ENCODE measurements at regions not wholly inside any gene's neighbourhood (a gene's known extent, or its start where the extent isn't known, plus 50 kb on each side); places are given as distances from the start of the nearest gene placed in this dataset.
"Not testable (repeated sequence)": the region's sequence is repeated elsewhere in the genome, so short reads cannot be mapped to it uniquely, and the experiment has no call there.

DNA sequence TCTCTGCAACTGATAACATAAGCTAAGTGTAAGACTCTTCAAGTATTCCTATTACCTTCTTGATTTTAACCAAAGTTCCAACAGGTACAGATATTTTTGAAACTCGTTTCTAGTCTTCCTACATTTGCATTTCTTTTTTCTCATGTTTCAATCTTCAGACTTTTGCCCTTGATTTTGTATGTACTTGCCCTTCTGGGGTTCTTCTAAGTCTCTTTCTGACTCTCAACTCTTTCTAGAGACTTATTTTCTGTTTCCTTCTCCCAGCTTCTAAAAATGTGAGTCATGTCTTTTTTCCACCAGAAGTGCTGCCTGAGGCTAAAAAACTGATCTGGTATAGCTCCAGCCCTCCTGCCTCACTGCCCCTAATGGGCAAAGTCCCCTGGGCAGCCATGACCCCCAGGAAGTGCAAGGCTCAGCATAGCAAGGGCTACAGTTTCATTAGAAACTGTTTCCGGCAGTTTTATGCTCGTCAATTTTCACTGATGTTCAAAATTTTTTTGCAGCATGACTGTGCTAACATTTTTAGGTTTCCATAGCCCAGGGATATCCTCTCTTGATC is 265.9 kb downstream of the SEC16B start:
- no peak overlapping the region for H3K27ac Mint-ChIP-seq
- H3K4me1 Mint-ChIP-seq = no peaks in the 10 kb centered on the region
- ATAC-seq (replicated peaks) (no peak), DNase-seq (no peak)
- no peak overlapping the region for H3K4me3 Mint-ChIP-seq
- H3K9me3 Mint-ChIP-seq = no peaks in the 10 kb centered on the region
- no peaks in the 10 kb centered on the region for H3K36me3 Mint-ChIP-seq
- H3K27me3 Mint-ChIP-seq = no peaks in the 10 kb centered on the region

DNA sequence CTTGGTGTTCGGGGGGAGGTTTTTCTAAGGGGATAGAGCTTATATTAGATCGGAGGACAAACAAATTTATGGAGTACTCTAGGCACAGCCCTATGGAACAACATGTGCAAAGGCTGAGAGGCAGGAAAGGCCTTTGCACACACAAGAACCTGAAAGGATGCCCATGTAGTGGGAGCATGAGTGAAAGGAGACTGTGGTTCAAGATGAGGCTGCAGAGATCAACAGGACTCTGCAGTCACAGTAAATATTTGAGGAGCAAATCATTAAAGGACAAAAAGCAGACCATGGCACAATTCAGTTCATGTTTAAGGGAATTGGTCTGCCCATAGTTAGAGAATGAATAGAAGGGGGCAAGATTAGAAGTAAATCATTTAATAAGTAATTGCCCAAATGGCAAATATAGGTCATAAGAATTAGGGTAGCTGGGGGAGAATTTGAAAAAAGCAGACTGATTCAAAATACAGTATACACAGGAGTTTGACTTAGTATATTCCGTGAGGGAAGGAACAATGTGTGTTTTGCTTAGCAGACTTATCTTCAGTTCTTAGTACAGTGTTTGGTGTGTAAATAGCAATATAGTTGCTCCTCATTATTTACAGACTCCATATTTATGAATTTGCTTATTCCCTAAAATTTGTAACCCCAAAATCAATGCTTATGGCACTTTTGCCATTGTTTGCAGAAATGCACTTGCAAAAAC is 268.1 kb downstream of the SEC16B start:
- Mint-ChIP-seq H3K27me3 (no peaks in the 10 kb centered on the region), H3K27ac (no peak overlapping the region)

DNA sequence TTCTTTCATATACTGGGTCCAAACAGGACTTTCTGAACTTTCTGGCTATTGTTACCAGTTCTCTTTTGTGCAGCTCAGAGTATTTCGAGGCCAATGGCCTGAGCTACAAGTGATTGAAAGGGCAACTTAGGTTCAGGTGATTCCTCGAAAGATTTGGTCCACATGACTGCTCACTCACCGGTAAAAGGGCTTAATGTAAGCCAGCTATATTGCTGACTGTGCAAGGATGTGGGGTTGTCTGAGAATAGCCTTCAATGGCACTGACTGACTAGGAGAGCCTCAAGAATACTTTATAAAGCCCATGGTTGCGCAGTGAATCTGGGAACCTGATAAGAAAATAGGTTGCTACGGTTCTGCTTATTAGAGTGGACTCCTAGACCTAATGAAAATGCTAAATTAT is 269.0 kb downstream of the SEC16B start:
- Mint-ChIP-seq H3K4me3 (no peak overlapping the region), H3K27me3 (no peaks in the 10 kb centered on the region), H3K36me3 (no peaks in the 10 kb centered on the region), H3K27ac (no peak overlapping the region), H3K9me3 (no peaks in the 10 kb centered on the region), H3K4me1 (no peaks in the 10 kb centered on the region)
- DNase-seq = no peak
- no peak for ATAC-seq (replicated peaks)

More for the DNA sequence above, 268.1 kb downstream of the SEC16B start:
- H3K9me3 Mint-ChIP-seq = no peaks in the 10 kb centered on the region
- no peaks in the 10 kb centered on the region for H3K36me3 Mint-ChIP-seq
- H3K4me1 Mint-ChIP-seq = no peaks in the 10 kb centered on the region
- DNase-seq = no peak
- no peak overlapping the region for H3K4me3 Mint-ChIP-seq
- ATAC-seq (replicated peaks) = no peak

DNA sequence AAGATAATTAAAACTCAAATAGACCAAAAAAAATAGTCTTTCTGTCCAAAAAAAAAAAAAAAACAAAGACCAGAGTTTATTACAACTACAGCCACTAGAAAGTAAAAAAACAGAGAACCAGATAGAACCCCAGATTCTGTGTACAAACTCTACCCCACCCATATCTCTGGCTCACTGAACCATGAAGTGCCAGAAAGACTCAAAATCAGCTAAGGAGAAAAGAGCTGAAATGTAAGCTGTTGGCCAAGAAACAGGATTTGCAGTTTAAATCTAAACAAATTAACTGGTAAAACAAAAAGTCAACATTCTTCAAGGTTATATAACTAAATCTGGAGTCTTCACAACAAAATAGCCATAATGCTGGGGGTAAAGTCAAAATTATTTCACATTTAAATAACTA is 278.9 kb downstream of the SEC16B start:
- no peaks in the 10 kb centered on the region for H3K4me1 Mint-ChIP-seq
- peaks cover 0 to 6% of the 10 kb centered on the region in 2 donors for H3K9me3 Mint-ChIP-seq

GRCh38 chr1:177687544-177687943 is 282.3 kb downstream of the SEC16B start:
- Mint-ChIP-seq H3K36me3 (no peaks in the 10 kb centered on the region), H3K4me1 (no peaks in the 10 kb centered on the region), H3K9me3 (peaks cover 0 to 8% of the 10 kb centered on the region in 2 donors), H3K27ac (no peak overlapping the region), H3K4me3 (no peak overlapping the region), H3K27me3 (no peaks in the 10 kb centered on the region)
- ATAC-seq (replicated peaks) = no peak
- no peak for DNase-seq

More for the DNA sequence above, 278.9 kb downstream of the SEC16B start:
- H3K27me3 Mint-ChIP-seq = no peaks in the 10 kb centered on the region
- DNase-seq (no peak), ATAC-seq (replicated peaks) (no peak)
- no peaks in the 10 kb centered on the region for H3K36me3 Mint-ChIP-seq
- H3K4me3 Mint-ChIP-seq = no peak overlapping the region
- no peak overlapping the region for H3K27ac Mint-ChIP-seq

GRCh38 chr1:177686933-177687332 is 282.9 kb downstream of the SEC16B start:
- Mint-ChIP-seq H3K27ac (no peak overlapping the region), H3K4me1 (no peaks in the 10 kb centered on the region), H3K9me3 (peaks cover 0 to 6% of the 10 kb centered on the region in 2 donors), H3K27me3 (no peaks in the 10 kb centered on the region), H3K36me3 (no peaks in the 10 kb centered on the region), H3K4me3 (no peak overlapping the region)
- DNase-seq (no peak), ATAC-seq (replicated peaks) (no peak)

DNA sequence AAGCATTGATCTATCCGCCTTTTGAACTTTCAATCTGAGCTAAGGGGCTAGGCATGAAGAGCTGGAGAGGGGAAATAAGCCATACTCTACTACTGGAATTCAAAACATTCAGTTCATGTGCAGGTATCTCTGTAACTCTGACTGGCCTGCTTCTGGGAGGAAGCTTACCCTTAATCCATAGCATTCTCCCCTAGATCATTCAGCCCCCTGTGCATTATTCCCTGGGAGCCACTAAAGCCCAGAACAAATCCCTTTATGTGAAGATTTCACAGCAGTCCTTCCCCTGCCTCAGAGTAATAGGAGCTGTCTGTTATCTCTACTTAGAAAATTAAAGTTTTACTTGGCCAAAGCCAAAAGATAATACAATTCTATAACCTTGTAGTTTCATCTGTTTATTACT is 300.7 kb downstream of the SEC16B start:
- Mint-ChIP-seq H3K27me3 (no peaks in the 10 kb centered on the region), H3K9me3 (peaks cover 2 to 5% of the 10 kb centered on the region in 2 donors), H3K27ac (no peak overlapping the region), H3K4me3 (no peak overlapping the region), H3K36me3 (no peaks in the 10 kb centered on the region), H3K4me1 (no peaks in the 10 kb centered on the region)
- DNase-seq (no peak), ATAC-seq (replicated peaks) (no peak)

DNA sequence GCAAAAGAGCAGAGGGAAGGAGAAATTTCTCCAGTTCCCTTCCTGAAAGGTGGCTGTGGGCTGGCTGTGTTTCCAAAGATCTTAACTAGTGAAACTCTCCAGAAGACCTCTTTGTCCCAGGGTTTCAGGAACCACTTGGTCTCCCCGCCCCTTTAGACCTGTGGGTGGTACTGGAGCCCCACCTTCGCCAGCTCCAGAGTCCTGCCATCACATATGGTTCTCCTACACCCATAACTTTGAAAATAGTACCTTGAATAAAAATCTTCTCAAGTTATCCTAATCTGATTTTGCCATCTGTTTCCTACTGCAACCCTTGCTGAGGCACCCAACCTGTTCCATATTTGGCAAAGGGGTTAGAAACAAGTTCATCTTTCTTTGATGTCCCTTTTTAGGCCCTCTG is 303.9 kb downstream of the SEC16B start:
- Mint-ChIP-seq H3K27me3 (no peaks in the 10 kb centered on the region), H3K36me3 (no peaks in the 10 kb centered on the region), H3K4me3 (no peak overlapping the region), H3K4me1 (no peaks in the 10 kb centered on the region), H3K27ac (no peak overlapping the region), H3K9me3 (peaks cover 4 to 12% of the 10 kb centered on the region in 2 donors)
- ATAC-seq (replicated peaks) = no peak
- DNase-seq = no peak

DNA sequence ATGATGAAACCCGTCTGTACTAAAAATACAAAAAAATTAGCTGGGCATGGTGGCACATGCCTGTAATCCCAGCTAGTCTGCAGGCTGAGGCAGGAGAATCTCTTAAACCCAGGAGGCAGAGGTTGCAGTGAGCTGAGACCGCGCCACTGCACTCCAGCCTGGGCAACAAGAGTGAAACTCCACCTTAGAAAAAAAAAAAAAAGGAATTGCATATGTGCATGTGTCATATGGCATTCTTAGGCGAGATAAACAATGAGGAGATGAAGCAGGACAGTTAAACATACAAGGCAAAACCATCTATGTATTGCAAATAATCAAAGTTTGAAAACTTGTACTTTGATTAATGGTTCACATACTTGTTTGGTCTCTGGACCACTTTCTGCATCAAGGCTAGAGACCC is 305.1 kb downstream of the SEC16B start:
- H3K4me1 Mint-ChIP-seq; H3K4me3 Mint-ChIP-seq; H3K27ac Mint-ChIP-seq; DNase-seq; H3K36me3 Mint-ChIP-seq; H3K27me3 Mint-ChIP-seq; ATAC-seq (replicated peaks): not testable (repeated sequence)
- H3K9me3 Mint-ChIP-seq = peaks cover 7 to 15% of the 10 kb centered on the region in 2 donors

GRCh38 chr1:177660188-177660587 is 309.7 kb downstream of the SEC16B start:
- Mint-ChIP-seq H3K27me3 (no peaks in the 10 kb centered on the region), H3K4me1 (no peaks in the 10 kb centered on the region), H3K9me3 (peaks cover 7 to 13% of the 10 kb centered on the region in 2 donors)

DNA sequence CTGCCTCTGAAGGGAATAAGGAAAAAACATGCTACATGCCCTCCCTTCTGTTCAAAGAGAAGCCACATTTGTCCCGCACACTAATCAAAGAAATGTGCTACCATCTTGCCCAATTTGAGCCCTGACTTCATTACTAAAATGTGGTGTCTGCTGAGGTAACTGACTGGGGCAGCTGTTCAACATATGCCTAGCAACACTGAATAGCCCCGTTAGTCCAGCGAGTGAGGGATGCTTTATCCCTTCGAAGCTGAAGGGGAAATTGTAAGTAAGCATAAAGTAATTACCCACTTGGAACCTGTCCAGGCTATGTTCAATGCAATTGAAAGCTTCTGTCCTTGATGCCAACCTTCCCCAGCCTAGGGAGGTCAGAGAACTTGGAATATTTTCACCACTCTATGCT is 310.6 kb downstream of the SEC16B start:
- no peak for ATAC-seq (replicated peaks)
- no peaks in the 10 kb centered on the region for H3K4me1 Mint-ChIP-seq
- H3K9me3 Mint-ChIP-seq = peaks cover 7 to 13% of the 10 kb centered on the region in 2 donors
- H3K27ac Mint-ChIP-seq = no peak overlapping the region
- no peaks in the 10 kb centered on the region for H3K36me3 Mint-ChIP-seq
- H3K4me3 Mint-ChIP-seq = no peak overlapping the region
- no peaks in the 10 kb centered on the region for H3K27me3 Mint-ChIP-seq
- DNase-seq = no peak

More at GRCh38 chr1:177660188-177660587, 309.7 kb downstream of the SEC16B start:
- DNase-seq (no peak), ATAC-seq (replicated peaks) (no peak)
- Mint-ChIP-seq H3K4me3 (no peak overlapping the region), H3K36me3 (no peaks in the 10 kb centered on the region), H3K27ac (no peak overlapping the region)

- H3K36me3 Mint-ChIP-seq = no peaks in the 10 kb centered on the region
- ATAC-seq (replicated peaks) = no peak
- no peak overlapping the region for H3K27ac Mint-ChIP-seq
- peaks cover 7 to 9% of the 10 kb centered on the region in 2 donors for H3K9me3 Mint-ChIP-seq
- no peak overlapping the region for H3K4me3 Mint-ChIP-seq
- H3K4me1 Mint-ChIP-seq = no peaks in the 10 kb centered on the region
- no peak for DNase-seq
- no peaks in the 10 kb centered on the region for H3K27me3 Mint-ChIP-seq
These were observed 313.3 kb downstream of the SEC16B start for GRCh38 chr1:177656598-177656997.

- H3K27ac Mint-ChIP-seq = no peak overlapping the region
- no peaks in the 10 kb centered on the region for H3K27me3 Mint-ChIP-seq
- ATAC-seq (replicated peaks) (no peak), DNase-seq (no peak)
- no peaks in the 10 kb centered on the region for H3K4me1 Mint-ChIP-seq
- H3K9me3 Mint-ChIP-seq = peaks cover 0 to 4% of the 10 kb centered on the region in 2 donors
- no peaks in the 10 kb centered on the region for H3K36me3 Mint-ChIP-seq
- H3K4me3 Mint-ChIP-seq = no peak overlapping the region
These were observed 318.9 kb downstream of the SEC16B start for GRCh38 chr1:177650947-177651346.

GRCh38 chr1:177648731-177649265 is 321.1 kb downstream of the SEC16B start:
- peaks cover 0 to 4% of the 10 kb centered on the region in 2 donors for H3K9me3 Mint-ChIP-seq
- no peak overlapping the region for H3K4me3 Mint-ChIP-seq
- DNase-seq (no peak), ATAC-seq (replicated peaks) (no peak)
- no peaks in the 10 kb centered on the region for H3K4me1 Mint-ChIP-seq
- no peak overlapping the region for H3K27ac Mint-ChIP-seq
- no peaks in the 10 kb centered on the region for H3K36me3 Mint-ChIP-seq
- H3K27me3 Mint-ChIP-seq = no peaks in the 10 kb centered on the region

- no peak overlapping the region for H3K27ac Mint-ChIP-seq
- H3K4me1 Mint-ChIP-seq = no peaks in the 10 kb centered on the region
- H3K9me3 Mint-ChIP-seq = peaks cover 0 to 4% of the 10 kb centered on the region in 2 donors
- ATAC-seq (replicated peaks) (no peak), DNase-seq (no peak)
- no peaks in the 10 kb centered on the region for H3K36me3 Mint-ChIP-seq
- no peaks in the 10 kb centered on the region for H3K27me3 Mint-ChIP-seq
- no peak overlapping the region for H3K4me3 Mint-ChIP-seq
These were observed 321.7 kb downstream of the SEC16B start for GRCh38 chr1:177648138-177648537.
